AG04450 (cell line): ENCODE measurements at regions not wholly inside any gene's neighbourhood (a gene's known extent, or its start where the extent isn't known, plus 50 kb on each side); places are given as distances from the start of the nearest gene placed in this dataset.

Experiments used
- CTCF ChIA-PET: fragments of 300-600, 350-600 bp; formaldehyde crosslinking; extraction: SDS; loops from one replicate; lab custom pipeline; 2022; ENCODE audit warnings: antibody characterized with exemption, inconsistent platforms; lab: Charles Lee
- POLR2A ChIA-PET: fragments of 350-600 bp; formaldehyde crosslinking; extraction: SDS; loops from one replicate; lab custom pipeline; 2021; ENCODE audit warnings: antibody characterized with exemption, inconsistent platforms; lab: Yijun Ruan, JAX
- DNase-seq: peaks from one replicate; pipeline ENCODE4 v3.0.0-alpha.2; 2011; ENCODE audit warnings: low read depth, low spot score
- H3K27ac ChIP-seq: one replicate; pipeline ENCODE4 v1.5.1; 2012; ENCODE audit warnings: low read depth, low read length, control low read depth
- H3K27me3 ChIP-seq: one replicate; pipeline ENCODE4 v1.6.0; 2012; ENCODE audit warnings: low read length; ENCODE audit not compliant: control insufficient read depth, insufficient read depth
- H3K4me3 ChIP-seq: 2 replicates; pipeline ENCODE4 v1.5.1; 2011; ENCODE audit warnings: mild to moderate bottlenecking, low read depth, low read length, control low read depth
- H3K9me3 ChIP-seq: 2 replicates; pipeline ENCODE4 v1.5.1; 2012; ENCODE audit warnings: low read length; ENCODE audit not compliant: control insufficient read depth, insufficient read depth
- TF ChIP-seq, protein P1 (sequence below): IDR thresholded peaks from 2 replicates; pipeline ENCODE4 v1.5.1; 2011; ENCODE audit warnings: low read depth, low read length, control low read depth, inconsistent platforms

DNA sequence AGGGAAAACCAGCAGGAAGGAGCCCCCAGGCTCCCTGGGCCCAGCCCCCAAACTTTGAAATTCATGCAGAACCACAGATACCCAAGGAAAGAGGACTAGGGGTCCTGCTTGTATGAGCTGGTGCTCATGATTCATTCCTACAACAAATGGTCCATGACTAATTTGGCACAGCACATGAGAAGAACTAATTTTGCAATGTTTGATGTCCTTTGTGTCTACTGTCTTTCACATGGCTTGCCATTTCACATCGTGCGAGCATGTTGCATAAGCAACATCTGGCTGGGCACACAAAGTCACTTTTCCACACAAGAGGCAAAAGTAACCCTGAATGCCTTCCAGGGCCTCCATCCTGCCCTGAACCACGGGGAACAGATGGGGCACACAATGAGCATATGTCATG lies 149.6 kb upstream of the APCDD1 start:
- no peak for DNase-seq
- H3K27ac ChIP-seq, result no peak overlapping the region
- no peaks in the 10 kb centered on the region for H3K27me3 ChIP-seq
- POLR2A ChIA-PET, result no interaction called here
- H3K9me3 ChIP-seq, result no peaks in the 10 kb centered on the region
- no peak overlapping the region for H3K4me3 ChIP-seq
- CTCF ChIA-PET, result interaction anchor here (0.6 kb wide), 1 partner anchor 100 kb away, joined by 3 read pairs; no protein-coding TSS in a partner anchor
- TF ChIP-seq, protein P1, sequence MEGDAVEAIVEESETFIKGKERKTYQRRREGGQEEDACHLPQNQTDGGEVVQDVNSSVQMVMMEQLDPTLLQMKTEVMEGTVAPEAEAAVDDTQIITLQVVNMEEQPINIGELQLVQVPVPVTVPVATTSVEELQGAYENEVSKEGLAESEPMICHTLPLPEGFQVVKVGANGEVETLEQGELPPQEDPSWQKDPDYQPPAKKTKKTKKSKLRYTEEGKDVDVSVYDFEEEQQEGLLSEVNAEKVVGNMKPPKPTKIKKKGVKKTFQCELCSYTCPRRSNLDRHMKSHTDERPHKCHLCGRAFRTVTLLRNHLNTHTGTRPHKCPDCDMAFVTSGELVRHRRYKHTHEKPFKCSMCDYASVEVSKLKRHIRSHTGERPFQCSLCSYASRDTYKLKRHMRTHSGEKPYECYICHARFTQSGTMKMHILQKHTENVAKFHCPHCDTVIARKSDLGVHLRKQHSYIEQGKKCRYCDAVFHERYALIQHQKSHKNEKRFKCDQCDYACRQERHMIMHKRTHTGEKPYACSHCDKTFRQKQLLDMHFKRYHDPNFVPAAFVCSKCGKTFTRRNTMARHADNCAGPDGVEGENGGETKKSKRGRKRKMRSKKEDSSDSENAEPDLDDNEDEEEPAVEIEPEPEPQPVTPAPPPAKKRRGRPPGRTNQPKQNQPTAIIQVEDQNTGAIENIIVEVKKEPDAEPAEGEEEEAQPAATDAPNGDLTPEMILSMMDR, result no peak

DNA sequence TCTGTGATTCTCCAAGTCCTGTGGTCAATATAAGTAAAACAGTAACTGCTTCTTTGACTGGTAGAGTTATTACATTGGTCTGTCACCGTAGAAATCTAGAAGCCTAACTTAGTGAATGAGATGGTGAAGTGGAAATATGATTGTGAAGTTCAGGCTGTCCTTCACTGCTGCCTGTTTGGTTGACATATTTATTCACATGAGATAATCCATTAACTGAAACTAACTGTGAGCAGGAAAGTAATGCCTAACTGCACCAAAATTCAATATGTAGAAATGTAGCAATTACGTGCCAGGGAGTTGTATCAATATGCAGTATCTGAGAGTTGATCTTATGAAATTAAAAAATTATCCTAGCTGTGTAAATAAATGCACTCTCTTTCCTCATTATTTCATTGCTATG lies 147.7 kb upstream of the APCDD1 start:
- no peak for DNase-seq
- ChIA-PET CTCF (no interaction called here), POLR2A (no interaction called here)
- H3K27me3 ChIP-seq, result no peaks in the 10 kb centered on the region
- no peak overlapping the region for H3K4me3 ChIP-seq
- TF ChIP-seq, protein P1, result no peak
- H3K27ac ChIP-seq, result no peak overlapping the region
- H3K9me3 ChIP-seq, result no peaks in the 10 kb centered on the region

DNA sequence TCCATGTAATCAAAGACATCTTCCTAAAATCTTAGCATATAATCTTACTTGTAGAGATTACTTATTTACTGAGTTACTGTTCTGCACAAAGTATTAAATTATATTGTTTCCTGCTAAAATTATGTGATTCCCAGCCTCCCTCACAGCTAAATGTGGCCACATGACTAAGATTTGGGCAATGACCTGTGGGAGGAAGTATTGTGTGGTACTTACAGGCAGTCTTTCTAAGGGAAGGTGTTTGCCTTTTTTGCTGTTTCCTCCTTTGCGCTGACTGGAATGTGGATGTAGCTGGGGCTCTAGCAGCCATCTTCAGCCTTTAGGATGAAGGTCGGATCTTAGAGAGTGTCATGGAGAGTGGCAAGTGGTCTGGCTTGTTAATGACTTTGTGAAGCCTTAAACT lies 146.3 kb upstream of the APCDD1 start:
- no peak for DNase-seq
- H3K9me3 ChIP-seq, result no peaks in the 10 kb centered on the region
- no peak overlapping the region for H3K4me3 ChIP-seq
- no peak overlapping the region for H3K27ac ChIP-seq
- H3K27me3 ChIP-seq, result no peaks in the 10 kb centered on the region
- ChIA-PET POLR2A (no interaction called here), CTCF (no interaction called here)
- TF ChIP-seq, protein P1, result no peak

DNA sequence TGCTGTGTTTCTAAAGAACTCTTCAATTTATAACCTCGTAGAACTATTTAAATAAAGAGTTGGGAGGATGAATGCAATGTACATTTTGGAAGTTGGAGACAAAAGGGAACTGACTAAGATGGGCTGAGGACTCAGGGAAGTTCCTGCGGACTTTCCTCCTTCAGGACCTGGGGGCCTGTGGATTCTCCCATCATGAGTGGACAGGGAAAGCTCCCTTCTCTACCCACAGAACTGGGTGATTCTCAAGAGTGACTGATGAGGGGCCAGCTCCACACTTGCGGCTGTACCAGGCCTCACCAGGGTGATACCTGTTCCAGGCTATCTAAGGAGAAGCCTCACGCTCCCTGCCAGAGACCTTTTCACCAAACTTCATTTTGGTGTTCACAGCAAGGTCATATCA lies 143.8 kb upstream of the APCDD1 start:
- Histone ChIP-seq H3K27me3 (no peaks in the 10 kb centered on the region), H3K27ac (no peak overlapping the region), H3K4me3 (no peak overlapping the region), H3K9me3 (no peaks in the 10 kb centered on the region)
- ChIA-PET POLR2A (no interaction called here), CTCF (no interaction called here)
- DNase-seq, result no peak
- TF ChIP-seq, protein P1, result no peak

DNA sequence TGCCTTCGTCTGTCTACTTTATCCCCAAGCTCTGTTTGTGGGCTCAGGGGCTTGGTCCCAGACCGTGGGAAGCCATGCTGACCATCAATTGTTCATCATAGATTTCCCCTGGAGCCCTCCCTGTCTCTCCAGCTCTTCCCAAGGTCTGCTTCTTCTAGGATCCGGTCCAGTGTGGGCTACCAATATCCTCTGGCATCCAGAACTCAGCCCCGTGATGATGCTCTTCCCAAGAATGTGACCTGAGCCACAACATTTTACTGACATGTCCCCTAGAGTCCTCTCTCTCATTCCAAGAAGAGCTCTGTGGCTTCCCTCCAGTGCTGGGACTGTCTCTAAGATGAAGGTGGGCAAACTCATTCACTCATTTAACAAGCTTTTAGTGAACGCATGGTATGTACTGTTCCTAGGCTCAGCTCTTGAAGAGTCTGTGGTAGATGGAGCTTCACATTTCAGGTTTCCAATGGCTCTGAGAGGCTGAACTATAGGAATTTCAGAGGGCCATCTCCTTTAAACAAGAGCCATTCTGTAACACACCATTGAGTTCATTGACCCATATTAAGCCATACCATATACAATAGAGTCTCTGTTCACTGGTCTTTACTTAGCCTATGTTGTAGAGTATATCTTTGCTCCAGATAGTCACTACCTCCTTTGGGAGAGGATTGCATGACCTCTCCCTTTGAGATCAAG lies 142.0 kb upstream of the APCDD1 start:
- Histone ChIP-seq H3K9me3 (no peaks in the 10 kb centered on the region), H3K4me3 (no peak overlapping the region), H3K27me3 (peaks cover 2% of the 10 kb centered on the region), H3K27ac (no peak overlapping the region)
- POLR2A ChIA-PET, result no interaction called here
- CTCF ChIA-PET, result no interaction called here
- no peak for DNase-seq
- TF ChIP-seq, protein P1, result no peak
